ENCODE measurements at regions not wholly inside any gene's neighbourhood (a gene's known extent, or its start where the extent isn't known, plus 50 kb on each side); places are given as distances from the start of the nearest gene placed in this dataset.

DNA sequence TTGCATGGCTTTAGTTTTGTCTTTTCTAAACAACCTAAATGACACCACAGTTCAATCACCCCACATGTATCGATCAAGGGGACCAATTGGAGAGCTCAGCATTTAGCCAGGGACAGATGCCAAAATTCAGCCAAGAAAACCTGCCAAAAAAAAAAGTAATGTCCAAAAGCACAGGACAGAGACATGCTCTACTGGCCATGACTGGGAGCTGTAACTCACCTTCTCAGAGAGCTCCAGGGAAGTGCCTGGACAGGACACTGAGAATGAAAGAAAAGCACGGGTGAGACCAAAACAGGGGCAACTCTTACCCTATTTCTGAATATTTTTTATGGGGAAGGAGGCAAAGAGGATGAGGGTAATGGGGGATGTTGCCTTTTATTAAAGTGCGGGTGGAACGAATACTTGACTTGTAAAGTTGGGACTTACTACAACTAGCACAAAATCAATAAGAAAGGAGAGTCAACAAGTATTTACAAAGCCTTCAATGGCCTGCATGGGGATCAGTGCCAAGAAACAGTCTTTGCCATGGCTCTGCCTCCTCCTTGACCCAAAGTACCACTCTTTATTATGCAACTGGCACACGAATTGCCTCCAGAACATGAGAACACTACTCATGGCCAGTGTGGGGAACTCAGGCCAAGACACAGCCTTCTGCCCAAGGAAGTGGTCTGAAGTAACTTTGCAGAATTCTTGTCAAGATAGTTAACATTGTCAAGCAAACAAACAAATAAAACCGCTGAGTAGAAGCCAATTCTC, 72.9 kb upstream of the HK2 start:
- TF ChIP-seq, protein P1, sequence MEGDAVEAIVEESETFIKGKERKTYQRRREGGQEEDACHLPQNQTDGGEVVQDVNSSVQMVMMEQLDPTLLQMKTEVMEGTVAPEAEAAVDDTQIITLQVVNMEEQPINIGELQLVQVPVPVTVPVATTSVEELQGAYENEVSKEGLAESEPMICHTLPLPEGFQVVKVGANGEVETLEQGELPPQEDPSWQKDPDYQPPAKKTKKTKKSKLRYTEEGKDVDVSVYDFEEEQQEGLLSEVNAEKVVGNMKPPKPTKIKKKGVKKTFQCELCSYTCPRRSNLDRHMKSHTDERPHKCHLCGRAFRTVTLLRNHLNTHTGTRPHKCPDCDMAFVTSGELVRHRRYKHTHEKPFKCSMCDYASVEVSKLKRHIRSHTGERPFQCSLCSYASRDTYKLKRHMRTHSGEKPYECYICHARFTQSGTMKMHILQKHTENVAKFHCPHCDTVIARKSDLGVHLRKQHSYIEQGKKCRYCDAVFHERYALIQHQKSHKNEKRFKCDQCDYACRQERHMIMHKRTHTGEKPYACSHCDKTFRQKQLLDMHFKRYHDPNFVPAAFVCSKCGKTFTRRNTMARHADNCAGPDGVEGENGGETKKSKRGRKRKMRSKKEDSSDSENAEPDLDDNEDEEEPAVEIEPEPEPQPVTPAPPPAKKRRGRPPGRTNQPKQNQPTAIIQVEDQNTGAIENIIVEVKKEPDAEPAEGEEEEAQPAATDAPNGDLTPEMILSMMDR (conservative IDR thresholded peaks at IDR 0.05; ENCODE audit: low read length) = no peak
- TF ChIP-seq EZH2phosphoT487 (IDR thresholded peaks at IDR 0.05; ENCODE audit: borderline replicate concordance, low read depth, low read length) = no peak
